ENCODE measurements at regions not wholly inside any gene's neighbourhood (a gene's known extent, or its start where the extent isn't known, plus 50 kb on each side); places are given as distances from the start of the nearest gene placed in this dataset.
"Not testable (repeated sequence)": the region's sequence is repeated elsewhere in the genome, so short reads cannot be mapped to it uniquely, and the experiment has no call there.

DNA sequence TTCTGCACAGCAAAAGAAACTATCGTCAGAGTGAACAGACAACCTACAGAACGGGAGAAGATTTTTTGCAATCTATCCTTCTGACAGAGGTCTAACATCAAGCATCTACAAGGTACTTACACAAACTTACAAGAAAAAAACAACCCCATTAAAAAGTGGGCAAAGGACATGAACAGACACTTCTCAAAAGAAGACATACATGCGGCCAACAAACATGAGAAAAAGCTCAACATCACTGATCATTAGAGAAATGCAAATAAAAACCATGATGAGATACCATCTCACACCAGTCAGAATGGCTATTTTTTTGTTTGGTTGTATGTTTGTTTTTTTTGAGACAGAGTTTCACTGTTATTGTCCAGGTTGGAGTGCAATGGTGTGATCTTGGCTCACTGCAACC is 131.5 kb upstream of the MED13 start:
- DNase-seq: not testable (repeated sequence)

DNA sequence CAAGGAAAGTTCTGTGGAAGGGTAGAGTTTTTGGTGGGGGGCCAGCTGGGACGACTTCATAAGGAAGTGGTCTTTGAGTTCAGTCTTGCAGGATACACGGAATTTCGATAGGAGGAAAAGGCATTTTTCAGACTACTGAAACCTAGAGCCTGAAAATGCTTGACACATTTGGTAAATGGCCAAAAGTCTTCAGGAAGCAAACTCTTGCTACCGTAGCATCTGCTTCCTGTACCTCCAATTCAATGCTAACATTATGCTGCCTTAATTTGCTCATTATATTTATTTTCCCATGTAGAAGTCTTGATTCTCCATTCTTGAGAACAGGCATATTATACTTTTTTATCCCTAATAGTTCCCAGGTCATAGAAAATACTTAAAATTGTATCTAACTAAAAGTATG is 129.3 kb upstream of the MED13 start:
- DNase-seq: no peak

DNA sequence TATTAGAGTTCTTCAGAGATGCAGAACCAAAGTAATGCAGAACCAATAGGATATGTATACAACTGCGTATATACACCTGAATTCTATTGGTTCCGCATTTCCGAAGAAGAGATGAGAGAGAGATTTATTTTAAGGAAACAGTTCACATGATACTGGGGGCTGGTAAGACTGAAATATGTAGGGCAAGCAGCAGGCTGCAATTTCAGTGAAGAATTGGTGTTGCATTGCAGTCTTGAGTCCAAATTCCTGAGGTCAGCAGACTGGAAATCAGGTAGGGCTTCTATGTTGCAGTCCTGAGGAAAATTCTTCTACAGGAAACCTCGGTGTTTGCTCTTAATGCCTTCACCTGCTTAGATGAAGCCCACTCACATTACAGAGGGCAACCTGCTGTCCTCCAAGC is 128.2 kb upstream of the MED13 start:
- no peak for DNase-seq

DNA sequence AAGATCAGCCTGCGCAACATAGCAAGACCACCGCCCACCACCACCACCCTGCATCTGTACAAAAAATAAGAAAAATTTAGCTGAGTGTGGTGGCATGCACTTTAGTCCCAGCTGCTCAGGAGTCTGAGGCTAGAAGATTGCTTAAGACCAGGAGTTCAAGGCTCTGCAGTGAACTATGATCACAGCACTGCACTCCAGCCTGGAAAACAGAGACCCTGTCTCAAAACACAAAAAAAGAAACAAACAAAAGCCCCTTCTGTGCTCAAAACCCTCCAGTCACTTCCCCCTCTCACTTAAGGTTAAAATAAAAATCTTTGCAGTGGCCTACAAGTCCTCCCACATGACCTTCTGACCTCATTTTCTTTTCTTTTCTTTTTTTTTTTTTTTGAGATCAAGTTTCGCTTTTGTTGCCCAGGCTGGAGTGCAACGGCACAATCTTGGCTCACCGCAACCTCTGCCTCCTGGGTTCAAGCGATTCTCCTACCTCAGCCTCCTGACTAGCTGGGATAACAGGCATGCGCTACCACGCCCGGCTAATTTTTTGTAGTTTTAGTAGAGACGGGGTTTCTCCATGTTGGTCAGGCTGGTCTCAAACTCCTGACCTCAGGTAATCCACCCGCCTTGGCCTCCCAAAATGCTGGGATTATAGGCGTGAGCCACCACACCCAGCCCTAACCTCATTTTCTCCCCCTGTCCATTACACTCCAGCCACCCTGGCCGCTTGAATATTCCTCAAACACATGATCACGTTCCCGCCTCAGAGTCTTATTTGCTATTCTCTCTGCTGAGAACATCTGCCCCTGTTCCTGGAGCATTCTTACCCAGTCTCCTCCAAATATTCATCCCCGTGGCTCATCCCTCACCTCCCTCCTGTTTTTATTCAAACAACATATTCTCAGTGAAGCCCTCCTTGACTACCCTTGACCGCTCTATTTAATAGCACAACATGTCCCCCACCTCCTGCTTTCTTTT is 126.6 kb upstream of the MED13 start:
- DNase-seq: no peak

DNA sequence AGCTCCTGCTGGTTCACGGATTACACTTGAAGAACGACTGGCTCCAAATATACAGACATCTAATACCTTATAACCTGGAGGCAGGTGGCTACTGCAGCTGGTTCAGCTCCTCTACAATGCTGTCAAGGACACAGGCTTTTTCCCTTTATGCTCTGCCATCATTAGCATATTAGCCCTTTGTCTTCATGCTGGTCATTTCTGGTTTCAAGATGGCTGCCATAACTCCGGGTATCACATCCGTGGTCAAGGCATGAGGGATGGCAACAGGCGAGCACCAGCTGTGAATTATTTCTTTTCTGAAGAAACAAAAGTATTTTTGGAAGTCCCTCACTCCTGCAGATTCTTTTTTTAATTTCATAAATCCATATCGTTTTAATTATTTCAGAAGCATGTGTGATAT is 124.3 kb upstream of the MED13 start:
- DNase-seq: no peak

DNA sequence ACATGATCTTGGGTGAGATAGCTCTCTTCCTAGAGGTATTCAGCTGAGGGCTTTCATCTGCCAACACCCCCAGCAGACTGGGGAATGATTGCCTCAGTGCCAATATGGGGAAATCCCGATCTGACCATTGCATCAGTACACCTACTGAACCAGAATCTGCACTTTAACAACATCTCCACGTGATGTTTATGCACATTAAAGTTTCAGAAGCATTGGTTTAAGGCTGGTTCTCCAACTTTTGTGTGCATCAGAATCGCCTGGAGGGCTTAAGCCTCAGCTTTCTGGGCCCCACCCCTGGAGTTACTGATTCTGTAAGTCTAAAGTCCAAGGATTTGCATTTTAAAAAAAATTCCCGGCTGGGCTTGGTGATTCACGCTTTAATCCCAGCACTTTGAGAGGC is 123.6 kb upstream of the MED13 start:
- no peak for DNase-seq

DNA sequence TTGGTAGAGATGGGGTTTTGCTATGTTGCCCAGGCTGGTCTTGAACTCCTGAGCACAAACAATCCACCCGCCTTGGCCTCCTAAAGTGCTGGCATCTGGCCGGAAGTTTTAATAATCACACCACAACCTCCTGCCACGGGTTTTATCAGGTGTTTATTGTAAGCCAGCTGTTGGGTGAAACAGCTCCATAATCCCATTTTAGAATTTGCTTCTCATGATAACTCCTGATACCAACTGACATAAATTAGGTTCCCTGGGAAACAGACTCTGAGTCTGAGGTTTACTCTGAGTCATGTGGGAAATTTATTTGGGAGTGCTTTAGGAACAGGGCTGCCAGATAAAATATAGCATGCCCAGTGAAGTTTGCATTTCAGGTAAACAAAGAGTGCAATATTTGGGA is 122.6 kb upstream of the MED13 start:
- DNase-seq: no peak

- no peak for DNase-seq
Observed at GRCh38 chr17:62186841-62187240, 121.8 kb upstream of the MED13 start.

DNA sequence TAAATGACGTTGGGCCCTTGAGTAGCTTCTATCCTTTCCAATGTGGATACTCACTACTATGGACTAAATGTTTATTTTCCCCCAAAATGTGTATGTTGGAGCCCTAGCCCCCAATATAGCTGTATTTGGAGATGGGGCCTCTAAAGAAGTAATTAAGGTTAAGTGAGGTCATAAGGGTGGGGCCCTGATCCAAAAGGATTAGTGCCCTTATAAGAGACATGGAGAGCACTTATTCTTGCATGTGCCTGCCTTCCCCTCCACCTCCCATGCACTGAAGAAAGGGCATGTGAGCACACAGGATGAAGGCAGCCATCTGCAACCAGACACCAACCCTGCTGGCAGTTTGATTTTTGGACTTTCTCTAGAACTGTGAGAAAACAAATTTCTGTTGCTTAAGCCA is 115.7 kb upstream of the MED13 start:
- no peak for DNase-seq

DNA sequence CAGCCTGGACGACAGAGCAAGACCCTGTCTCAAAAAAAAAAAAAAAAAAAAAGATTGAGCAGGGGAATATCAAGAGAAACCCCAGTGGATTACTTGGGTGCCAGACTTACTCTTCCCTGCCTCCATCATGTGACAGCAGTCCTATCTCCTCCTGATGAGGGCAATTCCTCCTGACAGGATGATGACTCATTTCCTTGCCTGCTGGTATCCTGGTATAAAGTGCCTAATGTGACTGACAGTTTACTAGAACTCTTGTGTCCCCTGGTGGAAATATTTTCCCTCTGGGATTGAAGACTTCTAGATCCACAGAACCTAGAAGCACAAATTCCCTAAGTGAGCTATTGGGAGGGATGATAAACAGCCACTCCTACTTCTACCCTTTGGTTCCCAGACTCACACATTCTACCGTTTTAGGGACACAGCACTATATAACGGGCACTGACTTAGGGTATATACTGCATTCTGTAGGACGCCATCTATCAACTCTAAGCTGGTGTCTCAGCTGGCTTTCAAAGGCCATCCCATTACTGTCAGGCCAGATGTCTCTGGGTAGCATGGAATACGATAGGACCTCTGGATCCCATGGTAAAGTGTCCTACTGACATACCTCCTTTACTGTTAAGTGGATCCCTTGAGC is 114.6 kb upstream of the MED13 start:
- DNase-seq: no peak

DNA sequence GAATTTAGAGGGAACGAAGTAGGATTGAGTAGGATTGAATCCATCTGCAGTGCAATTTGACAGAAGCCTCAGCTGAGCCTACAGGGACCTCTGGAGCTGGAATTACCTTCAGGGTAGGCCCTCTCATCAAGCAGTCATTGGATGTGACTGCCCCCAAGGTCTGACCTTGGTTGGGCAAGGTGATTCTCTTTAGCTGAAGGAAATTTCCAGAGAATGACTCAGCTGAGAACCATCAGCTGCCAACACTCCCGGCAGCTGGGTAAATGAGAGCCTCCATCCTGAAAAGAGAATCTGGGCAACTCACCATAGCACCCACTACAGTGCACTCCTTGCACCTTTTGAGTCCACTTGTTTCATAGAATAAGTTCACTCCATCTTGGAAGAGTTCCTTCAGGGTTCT is 113.5 kb upstream of the MED13 start:
- no peak for DNase-seq

DNA sequence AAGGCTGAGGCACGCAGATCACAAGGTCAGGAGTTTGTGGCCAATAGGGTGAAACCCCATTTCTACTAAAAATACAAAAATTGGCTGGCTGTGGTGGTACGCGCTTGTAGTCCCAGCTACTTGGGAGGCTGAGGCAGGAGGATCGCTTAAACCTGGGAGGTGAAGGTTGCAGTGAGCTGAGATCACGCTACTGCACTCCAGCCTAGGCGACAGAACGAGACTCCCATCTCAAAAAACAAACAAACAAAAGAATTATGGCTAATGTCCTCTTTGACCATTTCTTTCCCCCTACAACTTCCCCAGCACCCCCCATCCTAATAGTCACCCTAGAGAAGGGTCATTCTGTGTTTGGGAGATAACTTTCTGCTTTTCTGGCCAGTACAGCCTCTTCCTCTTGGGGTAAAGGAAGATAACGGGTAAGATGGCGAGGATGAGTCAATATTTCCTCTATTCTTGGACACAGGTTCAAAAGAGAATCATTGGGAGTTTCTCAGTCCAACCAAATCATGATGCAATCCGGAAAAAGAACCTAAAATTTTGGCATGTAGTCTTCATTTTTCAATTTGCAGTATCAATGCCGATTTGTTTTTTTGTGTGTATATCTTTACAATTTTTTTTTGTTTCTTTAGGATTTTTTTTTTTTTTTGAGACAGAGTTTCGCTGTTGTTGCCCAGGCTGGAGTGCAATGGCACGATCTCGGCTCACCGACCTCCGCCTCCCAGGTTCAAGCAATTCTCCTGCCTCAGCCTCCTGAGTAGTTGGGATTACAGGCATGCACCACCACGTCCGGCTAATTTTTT is 107.6 kb upstream of the MED13 start:
- no peak for DNase-seq

- no peak for DNase-seq
Observed at GRCh38 chr17:62167076-62167475, 102.0 kb upstream of the MED13 start.

DNA sequence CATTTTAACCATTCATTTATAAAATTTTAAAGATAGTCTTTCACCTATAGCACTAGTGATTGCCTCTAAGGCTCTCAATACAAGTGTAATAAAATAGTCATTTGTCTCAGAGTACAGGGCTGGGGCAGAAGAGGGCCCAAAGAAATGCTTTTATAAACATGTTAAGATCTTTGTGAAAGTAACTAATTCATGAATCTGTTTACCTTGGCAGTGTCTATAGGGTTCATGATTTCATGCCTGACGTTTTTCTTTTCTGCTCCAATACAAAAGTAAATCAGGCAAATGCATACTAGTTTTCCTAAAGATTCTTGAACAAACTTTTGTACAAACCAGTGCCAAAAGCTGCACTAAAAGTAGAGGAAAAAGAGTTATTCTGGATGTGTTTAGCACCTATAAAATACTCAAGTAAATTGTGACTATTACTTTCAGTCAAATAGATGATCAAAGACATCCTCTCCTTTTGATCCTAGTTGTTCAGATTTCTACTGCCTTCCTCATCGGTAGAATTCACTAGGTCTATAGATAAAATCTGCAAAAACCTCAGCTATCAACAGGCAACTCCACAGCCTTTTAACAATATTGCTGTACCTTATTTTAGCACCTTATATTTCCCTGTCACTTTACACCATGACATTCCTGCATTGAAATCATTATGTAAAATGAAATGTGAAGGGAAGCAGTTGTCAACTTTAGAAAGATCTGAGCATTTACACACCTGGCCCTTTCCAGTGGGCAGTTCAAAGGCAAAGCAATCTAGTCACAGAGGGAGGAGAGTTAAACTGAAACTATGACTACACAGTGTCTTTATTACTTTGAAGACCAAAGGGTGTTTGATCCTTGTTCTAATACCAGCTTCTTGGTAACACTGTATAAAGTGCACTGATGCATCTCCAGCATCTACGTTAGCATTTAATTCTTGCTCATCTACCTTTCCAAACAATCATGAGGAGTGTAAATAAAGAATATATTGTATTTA is 100.0 kb upstream of the MED13 start:
- no peak for DNase-seq

DNA sequence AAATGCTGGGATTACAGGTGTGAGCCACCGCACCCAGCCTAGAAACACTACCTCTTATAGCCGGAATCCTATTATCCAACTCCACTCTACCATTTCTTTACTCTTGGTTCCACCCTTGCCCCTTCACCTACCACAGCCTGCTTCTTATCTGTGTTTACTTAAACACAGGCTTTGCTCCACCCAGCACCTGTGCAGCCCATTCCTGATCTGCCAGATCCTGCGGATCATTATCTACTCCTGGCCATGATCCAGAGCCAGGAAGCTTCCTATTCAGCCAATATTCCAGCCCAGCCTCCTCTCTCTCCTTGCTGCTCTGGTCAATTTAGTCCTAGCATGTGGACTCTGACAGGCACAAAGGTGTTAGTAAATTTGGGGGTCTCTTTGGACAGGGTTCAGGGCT is 98.8 kb upstream of the MED13 start:
- DNase-seq: no peak

DNA sequence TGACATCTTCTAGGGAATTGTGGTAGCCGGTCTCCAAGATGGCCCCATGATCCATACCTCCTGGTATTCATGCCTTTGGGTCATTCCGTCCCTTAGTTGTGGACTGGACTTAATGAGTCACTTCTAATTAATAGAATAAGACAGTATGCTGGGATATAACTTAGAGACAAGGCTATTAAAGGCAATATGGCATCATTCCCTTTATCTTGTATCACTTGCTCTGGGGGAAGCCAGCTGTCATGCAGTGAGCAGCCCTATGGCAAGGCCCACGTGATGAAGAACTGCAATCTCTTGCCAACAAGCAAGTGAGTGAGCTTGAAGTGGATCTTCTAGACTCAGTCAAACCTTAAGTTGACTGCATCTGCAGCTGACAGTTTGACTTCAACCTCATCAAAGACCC is 97.8 kb upstream of the MED13 start:
- no peak for DNase-seq

- DNase-seq: no peak
Observed at GRCh38 chr17:62161405-62162148, 96.5 kb upstream of the MED13 start.

DNA sequence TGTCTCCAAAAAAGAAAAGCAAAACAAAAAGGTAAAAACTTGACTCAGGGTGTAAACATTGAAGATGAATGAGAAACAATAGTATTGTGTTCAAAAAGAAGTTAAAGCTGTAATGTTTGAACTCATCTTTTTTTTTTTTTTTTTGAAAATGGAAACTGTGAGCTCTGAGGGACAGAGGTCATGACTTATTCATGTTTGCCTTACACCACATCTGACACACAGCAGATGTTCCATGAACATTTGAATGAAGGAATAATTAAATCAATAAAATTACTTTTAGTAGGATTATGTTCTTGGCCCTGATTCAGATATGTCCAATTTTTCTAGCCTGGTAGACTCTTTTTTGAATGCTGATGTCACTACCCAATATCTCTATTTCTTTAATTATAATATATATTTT is 95.7 kb upstream of the MED13 start:
- no peak for DNase-seq

DNA sequence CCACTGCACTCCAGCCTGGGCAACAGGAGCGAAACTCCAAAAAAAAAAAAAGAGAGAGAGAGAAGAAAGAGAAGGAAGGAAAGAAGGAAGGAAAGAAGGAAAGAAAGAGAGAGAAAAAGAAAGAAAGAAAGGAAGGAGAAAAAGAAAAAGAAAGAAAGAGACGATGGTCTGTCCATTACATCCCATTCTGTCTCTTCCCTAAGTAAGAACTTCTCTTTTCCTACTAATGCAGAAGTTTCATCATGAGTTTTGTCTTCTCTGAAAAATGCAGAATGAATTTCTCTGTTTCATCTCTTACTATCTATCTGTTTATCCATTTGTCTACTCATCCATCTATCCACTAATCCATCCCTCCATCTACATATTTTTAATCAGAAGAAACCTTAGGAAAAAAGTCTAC is 94.9 kb upstream of the MED13 start:
- no peak for DNase-seq

DNA sequence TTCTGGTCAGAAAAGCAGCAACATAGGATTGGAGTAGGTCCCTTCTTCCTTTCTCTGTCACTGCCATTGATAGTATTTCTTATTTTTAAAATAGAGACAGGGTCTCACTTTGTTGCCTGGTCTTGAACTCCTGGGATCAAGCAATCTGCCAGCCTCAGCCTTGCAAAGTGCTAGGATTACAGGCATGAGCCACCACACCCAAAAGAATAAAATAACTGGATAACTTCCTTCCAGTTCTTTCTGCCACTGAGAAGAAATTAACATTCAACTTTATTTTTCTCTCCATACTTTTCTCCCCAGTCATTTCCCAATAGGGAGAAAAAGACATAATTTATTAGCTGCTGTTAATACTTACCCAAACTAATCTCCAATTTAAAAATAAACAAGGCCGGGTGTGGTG is 91.9 kb upstream of the MED13 start:
- no peak for DNase-seq

DNA sequence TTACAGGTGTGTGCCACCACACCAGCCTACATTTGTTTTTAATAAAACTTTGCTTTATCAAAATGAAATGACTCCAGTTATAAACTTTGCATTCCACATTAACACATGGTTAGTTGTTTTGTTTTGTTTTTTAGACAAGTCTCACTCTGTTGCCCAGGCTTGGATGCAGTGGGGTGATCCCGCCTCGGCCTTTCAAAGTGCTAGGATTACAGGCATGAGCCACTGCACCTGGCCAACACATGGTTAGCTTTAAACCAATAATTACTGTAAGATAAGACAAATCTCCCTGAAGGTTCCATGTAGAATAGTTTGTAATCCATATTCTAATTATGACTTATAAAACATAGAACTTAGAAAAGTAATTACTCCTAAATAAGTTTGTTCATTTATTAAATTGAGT is 89.8 kb upstream of the MED13 start:
- no peak for DNase-seq

GRCh38 chr17:62150471-62150870 is 85.4 kb upstream of the MED13 start:
- DNase-seq: no peak

Measured in NCI-H1930 (cell line).